ENCODE measurements at regions not wholly inside any gene's neighbourhood (a gene's known extent, or its start where the extent isn't known, plus 50 kb on each side); places are given as distances from the start of the nearest gene placed in this dataset.
A peak's percentile ranks its signal among the peaks of the same experiment; 100 is the strongest.

- WGBS, 4 donors: 74 to 86% (median 79%) methylated on average over 2 of the region's 2 CpGs
- intact Hi-C loops (cut with DNase I): no loop called here
Measured at GRCh38 chr5:124895236-124895635, 148.8 kb upstream of the ZNF608 start.

GRCh38 chr5:124901081-124901480 is 154.6 kb upstream of the ZNF608 start:
- Histone ChIP-seq H3K9me3 (replicated peaks in 1 of 3) (no peaks in the 10 kb centered on the region), H3K27me3 (no peaks in the 10 kb centered on the region), H3K36me3 (replicated peaks in 1 of 2) (no peaks in the 10 kb centered on the region), H3K27ac (no peak overlapping the region), H3K4me3 (no peak overlapping the region), H3K4me1 (replicated peaks in 1 of 2) (peaks cover 6 to 20% of the 10 kb centered on the region in 2 donors)
- no peak for TF ChIP-seq CTCF (IDR thresholded peaks at IDR 0.05)
- TF ChIP-seq POLR2A (IDR thresholded peaks at IDR 0.05): no peak
- no peak for DNase-seq
- intact Hi-C loops (cut with DNase I): no loop called here

More at GRCh38 chr5:124895236-124895635, 148.8 kb upstream of the ZNF608 start:
- DNase-seq: no peak
- Histone ChIP-seq H3K4me1 (replicated peaks in 1 of 2) (no peaks in the 10 kb centered on the region), H3K9me3 (replicated peaks in 1 of 3) (no peaks in the 10 kb centered on the region), H3K27ac (no peak overlapping the region), H3K36me3 (replicated peaks in 1 of 2) (no peaks in the 10 kb centered on the region), H3K4me3 (no peak overlapping the region), H3K27me3 (no peaks in the 10 kb centered on the region)
- TF ChIP-seq CTCF (IDR thresholded peaks at IDR 0.05): no peak
- no peak for TF ChIP-seq POLR2A (IDR thresholded peaks at IDR 0.05)

DNA sequence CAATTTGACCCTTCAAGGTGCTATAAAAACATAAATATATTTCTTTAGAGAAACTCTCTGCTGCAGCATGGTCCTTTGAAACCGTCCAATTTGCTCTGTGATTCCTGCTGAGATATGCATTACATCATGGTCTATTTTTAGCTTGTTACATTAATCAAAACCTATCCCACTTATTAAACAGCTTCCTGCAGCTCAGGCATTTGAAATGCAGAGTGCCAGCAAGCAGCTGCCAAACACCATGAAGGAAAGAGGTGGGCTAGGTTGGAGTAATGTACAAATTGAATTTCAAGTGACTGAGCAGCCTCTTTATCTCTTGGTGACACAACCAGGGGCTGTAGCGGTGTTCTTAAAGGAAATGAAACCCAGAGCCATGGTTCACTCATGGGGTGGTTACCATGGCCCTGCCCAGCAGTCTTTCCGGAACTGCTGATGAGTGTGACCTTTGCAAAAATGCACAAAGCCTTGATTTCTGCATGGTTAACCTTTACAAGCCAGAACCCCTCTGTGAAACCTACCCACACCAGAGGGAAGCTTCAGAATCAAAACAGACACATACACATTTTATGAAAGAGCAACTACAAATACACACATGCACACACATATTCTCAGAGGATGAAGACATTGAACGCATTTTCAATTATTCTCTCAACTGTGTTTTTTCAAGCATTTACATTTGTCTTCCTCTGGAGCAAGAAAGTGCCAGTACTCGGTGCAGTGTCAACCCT is 155.8 kb upstream of the ZNF608 start:
- no peak overlapping the region for H3K4me3 ChIP-seq
- H3K27ac ChIP-seq: peak overlapping the region in 1 of 5 donors; percentile 6
- no peaks in the 10 kb centered on the region for H3K36me3 ChIP-seq (replicated peaks in 1 of 2)
- no peaks in the 10 kb centered on the region for H3K27me3 ChIP-seq
- TF ChIP-seq POLR2A (IDR thresholded peaks at IDR 0.05) (no peak), CTCF (IDR thresholded peaks at IDR 0.05) (peak in 1 of 6 experiments; percentile 4)
- H3K9me3 ChIP-seq (replicated peaks in 1 of 3): no peaks in the 10 kb centered on the region
- peaks cover 18 to 32% of the 10 kb centered on the region in 2 donors for H3K4me1 ChIP-seq (replicated peaks in 1 of 2)
- peak in 3 of 7 donors; percentile 25 to 43 (median 26) for DNase-seq
- 30 to 42% (median 35%) methylated on average over 4 to 5 of the region's 5 CpGs for WGBS, 4 donors
- intact Hi-C loops (cut with DNase I): no loop called here

- 77 to 91% (median 84%) methylated on average over 2 of the region's 2 CpGs for WGBS, 4 donors
- intact Hi-C loops (cut with DNase I): no loop called here
- no peak for DNase-seq
- Histone ChIP-seq H3K4me3 (no peak overlapping the region), H3K27me3 (no peaks in the 10 kb centered on the region), H3K27ac (no peak overlapping the region), H3K9me3 (replicated peaks in 1 of 3) (no peaks in the 10 kb centered on the region), H3K4me1 (replicated peaks in 1 of 2) (peaks cover 32 to 55% of the 10 kb centered on the region in 2 donors), H3K36me3 (replicated peaks in 1 of 2) (no peaks in the 10 kb centered on the region)
- TF ChIP-seq POLR2A (IDR thresholded peaks at IDR 0.05): no peak
- TF ChIP-seq CTCF (IDR thresholded peaks at IDR 0.05): no peak
Measured at GRCh38 chr5:124905256-124906130, 159.1 kb upstream of the ZNF608 start.
